Progenitor cell of endocrine pancreas (in vitro differentiated cells): ENCODE measurements at regions not wholly inside any gene's neighbourhood (a gene's known extent, or its start where the extent isn't known, plus 50 kb on each side); places are given as distances from the start of the nearest gene placed in this dataset.

Experiments
- DNase-seq: peaks from one replicate; pipeline ENCODE4 v3.0.0; 2021; ENCODE audit warnings: low spot score; ENCODE audit not compliant: unreplicated experiment
- H3K27ac Mint-ChIP-seq: 2 replicates; pipeline ENCODE4 v1.8.0; 2021; ENCODE audit warnings: mild to moderate bottlenecking, moderate library complexity, mixed read lengths
- H3K27me3 Mint-ChIP-seq: 2 replicates; pipeline ENCODE4 v1.8.0; 2021; ENCODE audit warnings: mixed read lengths
- H3K36me3 Mint-ChIP-seq: 2 replicates; pipeline ENCODE4 v1.8.0; 2022; ENCODE audit warnings: mixed read lengths; ENCODE audit not compliant: insufficient read depth
- H3K4me1 Mint-ChIP-seq: 2 replicates; pipeline ENCODE4 v1.8.0; 2021; ENCODE audit warnings: low read depth, mixed read lengths
- H3K4me3 Mint-ChIP-seq: 2 replicates; pipeline ENCODE4 v1.8.0; 2021; ENCODE audit warnings: low read depth, mild to moderate bottlenecking, moderate library complexity, mixed read lengths
- H3K9me3 Mint-ChIP-seq: 2 replicates; pipeline ENCODE4 v1.8.0; 2021; ENCODE audit warnings: low read depth, mixed read lengths
- TF ChIP-seq, protein P1 (sequence below): fragments of 200-600 bp; sonication (generic); IDR thresholded peaks from one replicate; pipeline ENCODE4 v1.5.0; 2021; ENCODE audit warnings: antibody characterized with exemption, mild to moderate bottlenecking; ENCODE audit not compliant: unreplicated experiment

GRCh38 chr1:18009478-18009961 is 98.1 kb upstream of the IGSF21 start:
- peaks cover 57% of the 10 kb centered on the region for H3K27me3 Mint-ChIP-seq
- H3K4me3 Mint-ChIP-seq = no peak overlapping the region
- DNase-seq = no peak
- no peaks in the 10 kb centered on the region for H3K36me3 Mint-ChIP-seq
- no peaks in the 10 kb centered on the region for H3K9me3 Mint-ChIP-seq
- TF ChIP-seq, protein P1, sequence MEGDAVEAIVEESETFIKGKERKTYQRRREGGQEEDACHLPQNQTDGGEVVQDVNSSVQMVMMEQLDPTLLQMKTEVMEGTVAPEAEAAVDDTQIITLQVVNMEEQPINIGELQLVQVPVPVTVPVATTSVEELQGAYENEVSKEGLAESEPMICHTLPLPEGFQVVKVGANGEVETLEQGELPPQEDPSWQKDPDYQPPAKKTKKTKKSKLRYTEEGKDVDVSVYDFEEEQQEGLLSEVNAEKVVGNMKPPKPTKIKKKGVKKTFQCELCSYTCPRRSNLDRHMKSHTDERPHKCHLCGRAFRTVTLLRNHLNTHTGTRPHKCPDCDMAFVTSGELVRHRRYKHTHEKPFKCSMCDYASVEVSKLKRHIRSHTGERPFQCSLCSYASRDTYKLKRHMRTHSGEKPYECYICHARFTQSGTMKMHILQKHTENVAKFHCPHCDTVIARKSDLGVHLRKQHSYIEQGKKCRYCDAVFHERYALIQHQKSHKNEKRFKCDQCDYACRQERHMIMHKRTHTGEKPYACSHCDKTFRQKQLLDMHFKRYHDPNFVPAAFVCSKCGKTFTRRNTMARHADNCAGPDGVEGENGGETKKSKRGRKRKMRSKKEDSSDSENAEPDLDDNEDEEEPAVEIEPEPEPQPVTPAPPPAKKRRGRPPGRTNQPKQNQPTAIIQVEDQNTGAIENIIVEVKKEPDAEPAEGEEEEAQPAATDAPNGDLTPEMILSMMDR = no peak
- no peak overlapping the region for H3K27ac Mint-ChIP-seq
- H3K4me1 Mint-ChIP-seq = no peaks in the 10 kb centered on the region

GRCh38 chr1:18010408-18010807 is 97.2 kb upstream of the IGSF21 start:
- Mint-ChIP-seq H3K27ac (no peak overlapping the region), H3K4me3 (no peak overlapping the region), H3K9me3 (no peaks in the 10 kb centered on the region), H3K36me3 (no peaks in the 10 kb centered on the region), H3K27me3 (peaks cover 60% of the 10 kb centered on the region), H3K4me1 (no peaks in the 10 kb centered on the region)
- TF ChIP-seq, protein P1 = no peak
- DNase-seq = no peak

- TF ChIP-seq, protein P1 = no peak
- Mint-ChIP-seq H3K36me3 (no peaks in the 10 kb centered on the region), H3K4me3 (no peak overlapping the region), H3K9me3 (no peaks in the 10 kb centered on the region), H3K4me1 (no peaks in the 10 kb centered on the region), H3K27ac (no peak overlapping the region), H3K27me3 (peaks cover 60% of the 10 kb centered on the region)
- no peak for DNase-seq
Observed at GRCh38 chr1:18010945-18011344, 96.7 kb upstream of the IGSF21 start.

GRCh38 chr1:18011703-18012102 is 95.9 kb upstream of the IGSF21 start:
- TF ChIP-seq, protein P1 = no peak
- Mint-ChIP-seq H3K4me3 (no peak overlapping the region), H3K27me3 (peaks cover 60% of the 10 kb centered on the region), H3K9me3 (no peaks in the 10 kb centered on the region), H3K27ac (no peak overlapping the region), H3K36me3 (no peaks in the 10 kb centered on the region), H3K4me1 (no peaks in the 10 kb centered on the region)
- DNase-seq = no peak

DNA sequence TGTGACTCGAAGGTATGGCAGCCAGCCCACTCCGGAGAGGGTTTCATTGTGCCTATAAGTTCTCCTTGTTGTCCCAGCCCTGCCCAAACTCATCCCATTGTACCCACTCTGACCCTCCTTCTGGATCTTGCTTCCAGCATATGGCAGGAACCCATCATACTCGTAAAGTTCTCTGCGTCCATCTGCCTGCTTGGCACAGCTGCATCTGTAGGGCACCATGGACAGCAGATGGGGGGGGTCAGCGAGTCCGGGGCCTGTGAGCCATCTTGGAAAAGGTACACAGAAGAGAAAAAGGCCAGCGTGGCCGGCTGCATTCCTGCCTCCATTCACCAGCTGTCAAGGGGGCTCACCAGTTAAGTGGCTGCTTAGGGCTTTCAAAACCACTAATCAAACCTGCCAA is 94.9 kb upstream of the IGSF21 start:
- H3K27me3 Mint-ChIP-seq = peaks cover 58% of the 10 kb centered on the region
- no peak for DNase-seq
- no peaks in the 10 kb centered on the region for H3K36me3 Mint-ChIP-seq
- no peak overlapping the region for H3K4me3 Mint-ChIP-seq
- H3K27ac Mint-ChIP-seq = no peak overlapping the region
- no peaks in the 10 kb centered on the region for H3K9me3 Mint-ChIP-seq
- TF ChIP-seq, protein P1 = no peak
- no peaks in the 10 kb centered on the region for H3K4me1 Mint-ChIP-seq
